OCI-LY7 (cell line): ENCODE measurements at regions not wholly inside any gene's neighbourhood (a gene's known extent, or its start where the extent isn't known, plus 50 kb on each side); places are given as distances from the start of the nearest gene placed in this dataset.

Source experiments
- EZH2phosphoT487 ChIP-seq: fragments of 200-600 bp; sonication (generic); IDR thresholded peaks from 2 replicates; pipeline ENCODE4 v1.6.1; 2018; ENCODE audit warnings: low read depth, borderline replicate concordance, mild to moderate bottlenecking, mixed run types, antibody characterized with exemption, low read length, moderate library complexity, mixed read lengths
- TF ChIP-seq, protein P1 (sequence below): fragments of 200-600 bp; sonication (generic); conservative IDR thresholded peaks from 2 replicates; pipeline ENCODE4 v1.5.1; 2014; ENCODE audit warnings: mild to moderate bottlenecking, antibody characterized with exemption, low read length, moderate library complexity, mixed read lengths

DNA sequence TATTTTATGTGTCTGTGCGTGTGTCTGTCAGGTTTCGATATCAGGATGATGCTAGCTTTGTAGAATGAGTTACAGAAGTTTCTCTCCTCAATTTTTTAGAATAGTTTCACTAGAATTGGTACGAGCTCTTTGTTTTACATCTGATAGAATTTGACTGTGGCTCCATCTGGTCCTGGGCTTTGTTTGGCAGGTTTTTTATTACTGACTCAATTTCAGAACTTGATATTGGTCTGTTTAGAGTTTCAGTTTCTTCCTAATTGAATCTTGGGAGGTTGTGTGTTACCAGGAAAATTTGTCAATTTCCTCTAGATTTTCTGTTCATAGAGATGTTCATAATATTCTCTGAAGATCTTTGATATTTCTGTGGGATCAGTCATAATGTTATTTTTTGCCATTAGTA lies 289.4 kb upstream of the COL3A1 start:
- TF ChIP-seq, protein P1, sequence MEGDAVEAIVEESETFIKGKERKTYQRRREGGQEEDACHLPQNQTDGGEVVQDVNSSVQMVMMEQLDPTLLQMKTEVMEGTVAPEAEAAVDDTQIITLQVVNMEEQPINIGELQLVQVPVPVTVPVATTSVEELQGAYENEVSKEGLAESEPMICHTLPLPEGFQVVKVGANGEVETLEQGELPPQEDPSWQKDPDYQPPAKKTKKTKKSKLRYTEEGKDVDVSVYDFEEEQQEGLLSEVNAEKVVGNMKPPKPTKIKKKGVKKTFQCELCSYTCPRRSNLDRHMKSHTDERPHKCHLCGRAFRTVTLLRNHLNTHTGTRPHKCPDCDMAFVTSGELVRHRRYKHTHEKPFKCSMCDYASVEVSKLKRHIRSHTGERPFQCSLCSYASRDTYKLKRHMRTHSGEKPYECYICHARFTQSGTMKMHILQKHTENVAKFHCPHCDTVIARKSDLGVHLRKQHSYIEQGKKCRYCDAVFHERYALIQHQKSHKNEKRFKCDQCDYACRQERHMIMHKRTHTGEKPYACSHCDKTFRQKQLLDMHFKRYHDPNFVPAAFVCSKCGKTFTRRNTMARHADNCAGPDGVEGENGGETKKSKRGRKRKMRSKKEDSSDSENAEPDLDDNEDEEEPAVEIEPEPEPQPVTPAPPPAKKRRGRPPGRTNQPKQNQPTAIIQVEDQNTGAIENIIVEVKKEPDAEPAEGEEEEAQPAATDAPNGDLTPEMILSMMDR = no peak
- TF ChIP-seq EZH2phosphoT487 = no peak
